ENCODE measurements at regions not wholly inside any gene's neighbourhood (a gene's known extent, or its start where the extent isn't known, plus 50 kb on each side); places are given as distances from the start of the nearest gene placed in this dataset.

DNA sequence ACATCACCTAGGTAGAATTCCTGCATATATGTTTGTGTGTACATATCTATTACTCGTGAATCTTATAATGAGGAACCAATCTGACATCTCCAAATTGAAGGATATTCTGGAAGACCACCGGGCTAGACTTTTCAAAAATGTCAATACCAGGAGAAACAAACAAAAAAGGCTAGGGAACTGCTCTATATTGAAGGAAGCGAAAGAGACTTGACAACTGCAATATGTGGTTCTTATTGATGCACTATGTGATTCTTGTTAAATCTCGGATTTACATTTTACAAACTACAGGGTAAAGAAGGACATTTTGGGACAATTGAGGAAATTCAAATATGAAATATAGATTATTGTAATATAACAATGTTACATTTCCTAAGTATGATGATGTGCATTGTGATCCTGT, 137.5 kb upstream of the CCDC54 start:
- WGBS, 2 donors = 87 to 88% methylated on average over 4 of the region's 4 CpGs
- H3K4me3 ChIP-seq (ENCODE audit: low read depth, poor library complexity, severe bottlenecking) = no peak overlapping the region
- intact Hi-C loops (cut with DNase I; ENCODE audit: low total_unique reads) = loop anchor here (10.0 kb wide), 1 partner anchor 195 kb away; no protein-coding TSS in a partner anchor
- TF ChIP-seq, protein P1, sequence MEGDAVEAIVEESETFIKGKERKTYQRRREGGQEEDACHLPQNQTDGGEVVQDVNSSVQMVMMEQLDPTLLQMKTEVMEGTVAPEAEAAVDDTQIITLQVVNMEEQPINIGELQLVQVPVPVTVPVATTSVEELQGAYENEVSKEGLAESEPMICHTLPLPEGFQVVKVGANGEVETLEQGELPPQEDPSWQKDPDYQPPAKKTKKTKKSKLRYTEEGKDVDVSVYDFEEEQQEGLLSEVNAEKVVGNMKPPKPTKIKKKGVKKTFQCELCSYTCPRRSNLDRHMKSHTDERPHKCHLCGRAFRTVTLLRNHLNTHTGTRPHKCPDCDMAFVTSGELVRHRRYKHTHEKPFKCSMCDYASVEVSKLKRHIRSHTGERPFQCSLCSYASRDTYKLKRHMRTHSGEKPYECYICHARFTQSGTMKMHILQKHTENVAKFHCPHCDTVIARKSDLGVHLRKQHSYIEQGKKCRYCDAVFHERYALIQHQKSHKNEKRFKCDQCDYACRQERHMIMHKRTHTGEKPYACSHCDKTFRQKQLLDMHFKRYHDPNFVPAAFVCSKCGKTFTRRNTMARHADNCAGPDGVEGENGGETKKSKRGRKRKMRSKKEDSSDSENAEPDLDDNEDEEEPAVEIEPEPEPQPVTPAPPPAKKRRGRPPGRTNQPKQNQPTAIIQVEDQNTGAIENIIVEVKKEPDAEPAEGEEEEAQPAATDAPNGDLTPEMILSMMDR (IDR thresholded peaks at IDR 0.05) = no peak
- no peak for TF ChIP-seq POLR2A (IDR thresholded peaks at IDR 0.05)
- no peak for DNase-seq (ENCODE audit: low spot score in 2 of 2)

DNA sequence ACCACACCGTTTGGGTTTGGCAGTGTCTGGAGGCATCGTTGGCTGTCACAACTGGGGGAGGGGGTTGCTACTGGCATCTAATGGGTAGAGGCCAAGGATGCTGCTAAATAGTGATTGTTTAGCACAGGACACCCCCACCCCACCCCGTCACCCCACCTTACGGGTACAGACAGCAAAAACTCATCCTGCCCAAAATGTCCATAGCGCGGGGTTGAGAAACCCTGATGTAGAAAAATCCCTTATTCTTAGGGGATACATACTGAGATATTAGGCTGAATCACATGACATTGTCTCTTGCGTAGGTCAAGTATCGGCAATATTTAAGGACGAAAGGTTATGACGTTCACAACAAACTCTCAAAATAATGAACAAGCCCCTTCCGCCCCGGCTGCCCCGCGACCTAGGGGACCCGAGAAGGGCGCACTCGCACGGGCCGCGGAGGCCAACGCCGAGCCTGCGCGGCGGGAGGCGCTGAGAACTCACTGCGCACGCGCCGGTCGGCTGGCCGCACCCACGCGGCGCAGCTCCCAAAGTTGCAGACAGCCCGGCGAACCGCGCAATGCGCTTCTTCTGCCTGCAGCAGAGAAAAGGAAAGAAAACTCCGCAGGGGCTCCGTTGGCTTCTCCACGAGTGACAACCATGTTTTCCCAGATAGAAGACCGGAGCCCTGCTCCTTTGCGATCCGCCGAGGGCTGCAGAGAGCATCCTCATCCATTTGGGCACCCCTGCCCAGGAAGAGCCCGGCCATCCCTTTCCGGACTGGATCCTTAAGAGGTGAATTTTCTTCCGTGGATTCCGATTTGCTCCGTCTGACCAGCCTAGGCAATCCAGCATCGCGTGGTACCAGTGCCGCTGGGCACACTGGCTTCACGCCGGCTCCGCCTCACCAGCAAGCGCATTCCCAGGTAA, 136.8 kb upstream of the CCDC54 start:
- intact Hi-C loops (cut with DNase I; ENCODE audit: low total_unique reads) = no loop called here
- WGBS, 2 donors = 0 to 2% methylated on average over 34 to 45 of the region's 59 CpGs
- peak; percentile 48 to 94 for DNase-seq (ENCODE audit: low spot score in 2 of 2)
- H3K4me3 ChIP-seq (ENCODE audit: low read depth, poor library complexity, severe bottlenecking) = peak overlapping the region; percentile 63
- TF ChIP-seq, protein P1 (IDR thresholded peaks at IDR 0.05) = no peak
- no peak for TF ChIP-seq POLR2A (IDR thresholded peaks at IDR 0.05)

DNA sequence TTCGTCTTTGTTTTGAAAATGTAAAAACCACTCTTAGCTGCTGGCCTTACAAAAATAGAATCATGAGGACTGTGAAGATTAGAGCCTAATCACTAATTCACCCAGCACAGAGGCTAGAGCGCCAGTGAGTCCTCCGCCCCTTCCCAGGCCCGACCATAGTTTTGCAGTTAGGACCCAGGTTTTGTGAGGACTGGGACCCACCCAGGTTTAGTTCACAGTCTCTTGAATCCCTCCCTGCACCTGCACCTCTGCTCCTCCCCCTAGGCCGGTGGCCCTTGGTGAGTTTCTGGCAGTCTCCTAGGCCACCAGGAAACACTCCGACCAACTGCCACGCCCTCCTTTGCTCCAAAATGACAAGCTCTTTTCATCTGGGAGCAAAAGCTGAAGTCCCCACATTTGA, 136.0 kb upstream of the CCDC54 start:
- peak in 1 of 2 donors; percentile 17 for DNase-seq (ENCODE audit: low spot score in 2 of 2)
- peak overlapping the region; percentile 63 for H3K4me3 ChIP-seq (ENCODE audit: low read depth, poor library complexity, severe bottlenecking)
- WGBS, 2 donors = 6 to 7% methylated on average over 7 of the region's 7 CpGs
- TF ChIP-seq, protein P1 (IDR thresholded peaks at IDR 0.05) = no peak
- TF ChIP-seq POLR2A (IDR thresholded peaks at IDR 0.05) = no peak
- intact Hi-C loops (cut with DNase I; ENCODE audit: low total_unique reads) = no loop called here

DNA sequence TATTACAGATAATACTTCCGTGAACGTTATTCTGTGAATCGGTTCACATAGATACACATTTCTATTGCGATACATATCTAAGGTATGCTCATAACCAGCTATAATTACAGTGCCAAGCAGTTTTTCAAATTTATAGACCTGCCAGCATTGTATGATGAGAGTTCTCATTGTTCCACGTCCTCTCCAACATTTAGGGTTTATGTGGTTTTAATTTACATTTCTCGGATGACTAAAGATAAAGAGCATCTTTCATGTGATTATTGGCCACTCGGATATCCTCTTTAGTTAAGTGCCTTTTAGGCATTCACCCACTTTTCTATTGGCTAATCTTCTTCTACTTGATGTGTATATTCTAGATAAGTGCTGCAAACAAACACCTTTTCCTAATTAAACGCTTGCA, 134.7 kb upstream of the CCDC54 start:
- TF ChIP-seq POLR2A (IDR thresholded peaks at IDR 0.05) = no peak
- TF ChIP-seq, protein P1 (IDR thresholded peaks at IDR 0.05) = no peak
- no peak overlapping the region for H3K4me3 ChIP-seq (ENCODE audit: low read depth, poor library complexity, severe bottlenecking)
- no peak for DNase-seq (ENCODE audit: low spot score in 2 of 2)
- intact Hi-C loops (cut with DNase I; ENCODE audit: low total_unique reads) = no loop called here
- 71 to 75% methylated on average over 8 of the region's 8 CpGs for WGBS, 2 donors

DNA sequence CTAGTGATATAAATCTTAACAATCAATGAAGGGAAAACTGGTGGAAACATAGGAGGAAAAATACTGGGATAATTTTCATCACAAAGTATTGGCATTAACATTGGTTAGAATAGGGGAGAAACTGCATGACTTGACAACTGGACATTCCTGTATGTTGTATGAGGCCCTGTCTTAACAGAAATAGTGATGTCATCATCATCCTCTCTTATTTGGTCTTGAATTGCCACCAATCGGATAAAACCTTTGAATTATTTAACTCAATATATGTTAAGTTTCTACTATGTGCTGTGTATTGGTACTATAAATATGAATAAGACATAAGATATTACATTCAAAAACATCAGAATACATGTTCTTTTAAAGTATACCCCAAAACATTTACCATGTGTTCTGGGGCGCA, 130.1 kb upstream of the CCDC54 start:
- TF ChIP-seq, protein P1 (IDR thresholded peaks at IDR 0.05) = no peak
- no peak for TF ChIP-seq POLR2A (IDR thresholded peaks at IDR 0.05)
- 94 to 99% methylated on average over 2 of the region's 2 CpGs for WGBS, 2 donors
- intact Hi-C loops (cut with DNase I; ENCODE audit: low total_unique reads) = no loop called here
- no peak overlapping the region for H3K4me3 ChIP-seq (ENCODE audit: low read depth, poor library complexity, severe bottlenecking)
- no peak for DNase-seq (ENCODE audit: low spot score in 2 of 2)
